SU-DHL-6 (cell line): ENCODE measurements at regions not wholly inside any gene's neighbourhood (a gene's known extent, or its start where the extent isn't known, plus 50 kb on each side); places are given as distances from the start of the nearest gene placed in this dataset.

ENCODE experiments used
- H2AFZ ChIP-seq: fragments of 200-600 bp; sonication (generic); 2 replicates; pipeline ENCODE4 v1.6.1; 2014; ENCODE audit warnings: low read depth, mild to moderate bottlenecking, moderate library complexity, mixed read lengths, antibody characterized with exemption, low read length; ENCODE audit not compliant: severe bottlenecking
- H3F3A ChIP-seq: fragments of 200-600 bp; shearing (Covaris generic); 2 replicates; pipeline ENCODE4 v1.6.0; 2016; ENCODE audit warnings: antibody characterized with exemption, mild to moderate bottlenecking; ENCODE audit not compliant: insufficient read depth
- H3K27ac ChIP-seq: fragments of 200-600 bp; sonication (generic); 2 replicates; pipeline ENCODE4 v1.5.1; 2016; ENCODE audit warnings: low read depth, mild to moderate bottlenecking, low read length, moderate library complexity, mixed read lengths
- H3K27me3 ChIP-seq: fragments of 200-600 bp; sonication (generic), shearing (Covaris generic); 2 replicates; pipeline ENCODE4 v1.6.0; 2014; ENCODE audit warnings: mild to moderate bottlenecking, low read length
- H3K36me3 ChIP-seq: fragments of 200-600 bp; sonication (generic); 2 replicates; pipeline ENCODE4 v1.6.1; 2014; ENCODE audit warnings: mild to moderate bottlenecking, low read length, mixed read lengths
- H3K4me2 ChIP-seq: fragments of 300-600, 200-600 bp; shearing (Covaris generic), sonication (generic); 2 replicates; pipeline ENCODE4 v1.6.0; 2014; ENCODE audit warnings: low read length, low read depth, mild to moderate bottlenecking; ENCODE audit not compliant: poor library complexity, severe bottlenecking
- H3K4me3 ChIP-seq: fragments of 200-600 bp; sonication (generic); 2 replicates; pipeline ENCODE4 v1.5.1; 2014; ENCODE audit warnings: antibody characterized with exemption, low read length, mild to moderate bottlenecking, mixed read lengths; ENCODE audit not compliant: insufficient read depth, poor library complexity, severe bottlenecking
- H3K79me2 ChIP-seq: fragments of 200-600 bp; sonication (generic); 2 replicates; pipeline ENCODE4 v1.6.1; 2014; ENCODE audit warnings: mild to moderate bottlenecking, low read length, moderate library complexity; ENCODE audit not compliant: insufficient read depth
- H3K9ac ChIP-seq: fragments of 200-600 bp; sonication (generic); 2 replicates; pipeline ENCODE4 v1.7.0; 2014; ENCODE audit warnings: mild to moderate bottlenecking, low read length
- H3K9me2 ChIP-seq: fragments of 200-600 bp; sonication (generic); replicated peaks from 2 replicates; pipeline ENCODE4 v1.6.1; 2014; ENCODE audit warnings: low read length; ENCODE audit not compliant: insufficient read depth
- H3K9me3 ChIP-seq: fragments of 200-600 bp; sonication (generic); 2 replicates; pipeline ENCODE4 v1.6.1; 2014; ENCODE audit warnings: low read length, mixed read lengths; ENCODE audit not compliant: insufficient read depth
- H4K20me1 ChIP-seq: fragments of 200-600 bp; sonication (generic); 2 replicates; pipeline ENCODE4 v1.6.1; 2014; ENCODE audit warnings: low read depth, mild to moderate bottlenecking, antibody characterized with exemption, low read length, moderate library complexity, mixed read lengths
- CTCF ChIP-seq: fragments of 200-600 bp; sonication (generic); IDR thresholded peaks from one replicate; pipeline ENCODE4 v1.5.1; 2017; ENCODE audit warnings: antibody characterized with exemption, mild to moderate bottlenecking, low read length, moderate library complexity; ENCODE audit not compliant: insufficient read depth, poor library complexity, severe bottlenecking
- EZH2phosphoT487 ChIP-seq: fragments of 200-600 bp; sonication (generic), shearing (Covaris generic); conservative IDR thresholded peaks from 2 replicates; pipeline ENCODE4 v1.6.1; 2018; ENCODE audit warnings: mild to moderate bottlenecking, antibody characterized with exemption, low read length, moderate library complexity, mixed read lengths

GRCh38 chr4:128358231-128358912, 70.8 kb upstream of the PGRMC2 start:
- H3K9me2 ChIP-seq: no peaks in the 10 kb centered on the region
- no peak overlapping the region for H3K27ac ChIP-seq
- no peak overlapping the region for H3K4me3 ChIP-seq
- H3K36me3 ChIP-seq: no peaks in the 10 kb centered on the region
- no peaks in the 10 kb centered on the region for H3K79me2 ChIP-seq
- no peak overlapping the region for H3K4me2 ChIP-seq
- no peaks in the 10 kb centered on the region for H4K20me1 ChIP-seq
- no peaks in the 10 kb centered on the region for H3K9me3 ChIP-seq
- TF ChIP-seq EZH2phosphoT487 (no peak), CTCF (no peak)
- H2AFZ ChIP-seq: no peak overlapping the region
- no peak overlapping the region for H3K9ac ChIP-seq
- H3F3A ChIP-seq: no peaks in the 10 kb centered on the region
- H3K27me3 ChIP-seq: no peaks in the 10 kb centered on the region

- H4K20me1 ChIP-seq: no peaks in the 10 kb centered on the region
- H3K9me2 ChIP-seq: no peaks in the 10 kb centered on the region
- no peaks in the 10 kb centered on the region for H3K9me3 ChIP-seq
- H3K27me3 ChIP-seq: no peaks in the 10 kb centered on the region
- H3K36me3 ChIP-seq: no peaks in the 10 kb centered on the region
- H3K9ac ChIP-seq: no peak overlapping the region
- TF ChIP-seq EZH2phosphoT487 (no peak), CTCF (no peak)
- no peaks in the 10 kb centered on the region for H3K79me2 ChIP-seq
- no peaks in the 10 kb centered on the region for H3F3A ChIP-seq
- H3K27ac ChIP-seq: no peak overlapping the region
- no peak overlapping the region for H3K4me3 ChIP-seq
- no peak overlapping the region for H3K4me2 ChIP-seq
- no peak overlapping the region for H2AFZ ChIP-seq
Measured at GRCh38 chr4:128357286-128357685, 69.7 kb upstream of the PGRMC2 start.

GRCh38 chr4:128355305-128355704, 67.7 kb upstream of the PGRMC2 start:
- no peaks in the 10 kb centered on the region for H3K27me3 ChIP-seq
- H3K9ac ChIP-seq: no peak overlapping the region
- no peaks in the 10 kb centered on the region for H4K20me1 ChIP-seq
- H3K79me2 ChIP-seq: no peaks in the 10 kb centered on the region
- H3K4me3 ChIP-seq: no peak overlapping the region
- no peaks in the 10 kb centered on the region for H3K9me2 ChIP-seq
- H3K36me3 ChIP-seq: no peaks in the 10 kb centered on the region
- no peaks in the 10 kb centered on the region for H3F3A ChIP-seq
- H3K4me2 ChIP-seq: no peak overlapping the region
- H3K27ac ChIP-seq: no peak overlapping the region
- no peak overlapping the region for H2AFZ ChIP-seq
- no peaks in the 10 kb centered on the region for H3K9me3 ChIP-seq
- no peak for TF ChIP-seq EZH2phosphoT487
- no peak for TF ChIP-seq CTCF
